Thyroid gland (tissue), 4 donors: ENCODE measurements at regions not wholly inside any gene's neighbourhood (a gene's known extent, or its start where the extent isn't known, plus 50 kb on each side); places are given as distances from the start of the nearest gene placed in this dataset.

Experiments used
- DNase-seq, 2 donors: peaks; one replicate each; pipeline ENCODE4 v3.0.0-alpha.2; 2019
- H3K27ac ChIP-seq, 3 donors: fragments of 200-600 bp; sonication (generic); 1 replicate in 2 of 3; 2 replicates in 1 of 3; pipeline ENCODE4 v1.5.1; 2016 to 2019; ENCODE audit warnings: mild to moderate bottlenecking in 1 of 3, moderate library complexity in 1 of 3
- H3K27me3 ChIP-seq: fragments of 200-600 bp; sonication (generic); one replicate; pipeline ENCODE4 v1.5.1; 2019
- H3K36me3 ChIP-seq, 2 donors: fragments of 200-600 bp; sonication (generic); one replicate each; pipeline ENCODE4 v1.5.1; 2016 to 2019
- H3K4me1 ChIP-seq, 2 donors: fragments of 200-600 bp; sonication (generic); one replicate each; pipeline ENCODE4 v1.5.1; 2017 to 2019
- H3K4me3 ChIP-seq, 3 donors: fragments of 200-600 bp; sonication (generic); replicated peaks in 1 of 3; 1 replicate in 2 of 3; 2 replicates in 1 of 3; pipeline ENCODE4 v1.5.1; 2016; ENCODE audit warnings: mild to moderate bottlenecking in 1 of 3
- H3K9me3 ChIP-seq: fragments of 200-600 bp; sonication (generic); one replicate; pipeline ENCODE4 v1.5.1; 2017
- POLR2A ChIP-seq, 2 donors: fragments of 450-650 bp; IDR thresholded peaks; one replicate each; pipeline ENCODE4 v1.6.1; 2017; ENCODE audit warnings: antibody characterized with exemption in 2 of 2, mild to moderate bottlenecking in 2 of 2, moderate library complexity in 1 of 2
- WGBS, 2 donors: methylation state at CpG; one replicate each; pipeline ENCODE4 v1.1.5; 2017; 5-methylcytosine and 5-hydroxymethylcytosine counted together
- intact Hi-C: fragments of 100-400 bp; cut with DNase I; formaldehyde crosslinking; loops from one replicate; pipeline ENCODE4 v1.15.1; 2023
- TF ChIP-seq, protein P1 (sequence below), 6 experiments: fragments of 200-600 bp in 3 of 6; fragments of 450-650 bp in 3 of 6; sonication (generic) in 3 of 6; IDR thresholded peaks; one replicate each; pipeline ENCODE4 v1.5.1; 2016 to 2019; ENCODE audit warnings: antibody characterized with exemption in 6 of 6, mild to moderate bottlenecking in 2 of 6, inconsistent platforms in 1 of 6, moderate library complexity in 1 of 6

- no peaks in the 10 kb centered on the region for H3K27me3 ChIP-seq
- H3K9me3 ChIP-seq = no peaks in the 10 kb centered on the region
- H3K27ac ChIP-seq = no peak overlapping the region
- no peaks in the 10 kb centered on the region for H3K36me3 ChIP-seq
- intact Hi-C loops = no loop called here
- no peak for TF ChIP-seq POLR2A (IDR thresholded peaks at IDR 0.05)
- TF ChIP-seq, protein P1, sequence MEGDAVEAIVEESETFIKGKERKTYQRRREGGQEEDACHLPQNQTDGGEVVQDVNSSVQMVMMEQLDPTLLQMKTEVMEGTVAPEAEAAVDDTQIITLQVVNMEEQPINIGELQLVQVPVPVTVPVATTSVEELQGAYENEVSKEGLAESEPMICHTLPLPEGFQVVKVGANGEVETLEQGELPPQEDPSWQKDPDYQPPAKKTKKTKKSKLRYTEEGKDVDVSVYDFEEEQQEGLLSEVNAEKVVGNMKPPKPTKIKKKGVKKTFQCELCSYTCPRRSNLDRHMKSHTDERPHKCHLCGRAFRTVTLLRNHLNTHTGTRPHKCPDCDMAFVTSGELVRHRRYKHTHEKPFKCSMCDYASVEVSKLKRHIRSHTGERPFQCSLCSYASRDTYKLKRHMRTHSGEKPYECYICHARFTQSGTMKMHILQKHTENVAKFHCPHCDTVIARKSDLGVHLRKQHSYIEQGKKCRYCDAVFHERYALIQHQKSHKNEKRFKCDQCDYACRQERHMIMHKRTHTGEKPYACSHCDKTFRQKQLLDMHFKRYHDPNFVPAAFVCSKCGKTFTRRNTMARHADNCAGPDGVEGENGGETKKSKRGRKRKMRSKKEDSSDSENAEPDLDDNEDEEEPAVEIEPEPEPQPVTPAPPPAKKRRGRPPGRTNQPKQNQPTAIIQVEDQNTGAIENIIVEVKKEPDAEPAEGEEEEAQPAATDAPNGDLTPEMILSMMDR (IDR thresholded peaks at IDR 0.05) = no peak
- no peaks in the 10 kb centered on the region for H3K4me1 ChIP-seq
- H3K4me3 ChIP-seq = no peak overlapping the region
- WGBS, 2 donors = 88 to 91% methylated on average over 1 of the region's 1 CpG
- DNase-seq = no peak
Measured at GRCh38 chr12:86796550-86796949, 540.4 kb upstream of the MGAT4C start.

DNA sequence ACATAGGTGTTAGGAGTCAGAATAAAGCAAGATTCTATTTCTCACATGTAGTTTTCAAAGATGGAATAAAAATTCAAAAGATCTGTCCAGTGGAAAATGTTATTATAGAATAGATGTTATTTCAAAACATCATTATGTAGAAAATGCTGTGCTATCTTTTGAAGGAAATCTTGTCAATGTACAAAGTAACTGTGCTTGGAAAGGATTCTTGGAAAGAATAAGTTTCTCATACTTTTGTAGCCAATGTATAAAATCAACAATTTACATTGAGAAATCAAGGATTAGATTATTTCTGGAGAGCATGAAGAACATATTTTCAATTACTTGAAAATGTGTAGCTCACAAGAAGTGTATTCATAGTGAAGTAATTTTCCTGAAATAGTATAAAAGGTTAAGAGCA lies 532.5 kb upstream of the MGAT4C start:
- no peak for TF ChIP-seq POLR2A (IDR thresholded peaks at IDR 0.05)
- TF ChIP-seq, protein P1 (IDR thresholded peaks at IDR 0.05) = no peak
- DNase-seq = no peak
- no peak overlapping the region for H3K27ac ChIP-seq
- no peaks in the 10 kb centered on the region for H3K36me3 ChIP-seq
- H3K4me3 ChIP-seq = no peak overlapping the region
- H3K9me3 ChIP-seq = no peaks in the 10 kb centered on the region
- intact Hi-C loops = no loop called here
- H3K27me3 ChIP-seq = no peaks in the 10 kb centered on the region
- H3K4me1 ChIP-seq = no peaks in the 10 kb centered on the region

GRCh38 chr12:86787419-86787818 lies 531.2 kb upstream of the MGAT4C start:
- Histone ChIP-seq H3K27me3 (no peaks in the 10 kb centered on the region), H3K9me3 (no peaks in the 10 kb centered on the region), H3K27ac (no peak overlapping the region), H3K36me3 (no peaks in the 10 kb centered on the region), H3K4me1 (no peaks in the 10 kb centered on the region), H3K4me3 (no peak overlapping the region)
- DNase-seq = no peak
- intact Hi-C loops = no loop called here
- TF ChIP-seq, protein P1 (IDR thresholded peaks at IDR 0.05) = no peak
- TF ChIP-seq POLR2A (IDR thresholded peaks at IDR 0.05) = no peak

DNA sequence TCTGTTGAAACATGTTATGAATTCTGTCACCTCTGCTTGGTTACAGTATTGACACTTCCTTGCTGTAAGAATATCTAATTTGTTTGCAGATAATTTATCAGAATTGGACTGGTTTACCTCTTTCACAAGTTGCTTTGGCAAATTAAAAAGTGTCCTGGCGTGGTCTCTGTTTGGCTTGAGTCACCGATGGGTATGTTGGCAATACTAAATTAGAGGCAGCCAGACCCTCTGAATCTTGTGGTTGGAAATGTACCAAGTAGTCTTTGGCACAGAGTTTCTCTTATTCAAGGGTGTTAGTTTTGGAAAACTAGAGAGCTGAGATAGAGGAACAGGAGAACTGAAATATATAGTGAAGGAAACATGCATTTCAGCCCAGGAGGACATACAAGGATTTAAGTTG lies 521.1 kb upstream of the MGAT4C start:
- Histone ChIP-seq H3K9me3 (no peaks in the 10 kb centered on the region), H3K36me3 (no peaks in the 10 kb centered on the region), H3K27me3 (no peaks in the 10 kb centered on the region), H3K4me3 (no peak overlapping the region), H3K4me1 (no peaks in the 10 kb centered on the region), H3K27ac (no peak overlapping the region)
- TF ChIP-seq, protein P1 (IDR thresholded peaks at IDR 0.05) = no peak
- TF ChIP-seq POLR2A (IDR thresholded peaks at IDR 0.05) = no peak
- 81 to 84% methylated on average over 2 of the region's 2 CpGs for WGBS, 2 donors
- intact Hi-C loops = no loop called here
- DNase-seq = no peak

GRCh38 chr12:86774841-86775388 lies 518.7 kb upstream of the MGAT4C start:
- WGBS, 2 donors = 92 to 95% methylated on average over 1 of the region's 1 CpG
- H3K9me3 ChIP-seq = no peaks in the 10 kb centered on the region

More at GRCh38 chr12:86774841-86775388, 518.7 kb upstream of the MGAT4C start:
- no peak overlapping the region for H3K4me3 ChIP-seq
- no peak for TF ChIP-seq POLR2A (IDR thresholded peaks at IDR 0.05)
- TF ChIP-seq, protein P1 (IDR thresholded peaks at IDR 0.05) = no peak
- no peak for DNase-seq
- H3K27ac ChIP-seq = no peak overlapping the region
- intact Hi-C loops = no loop called here
- H3K27me3 ChIP-seq = no peaks in the 10 kb centered on the region
- H3K36me3 ChIP-seq = no peaks in the 10 kb centered on the region
- H3K4me1 ChIP-seq = no peaks in the 10 kb centered on the region
